GM23338 (cell line): ENCODE measurements at regions not wholly inside any gene's neighbourhood (a gene's known extent, or its start where the extent isn't known, plus 50 kb on each side); places are given as distances from the start of the nearest gene placed in this dataset.

Experiments used
- ATAC-seq: fragments of 200-7000 bp; cut with Tn5 transposase; 3 replicates; pipeline ENCODE4 v1.9.1; 2020
- DNase-seq: peaks from one replicate; pipeline ENCODE4 v3.0.0-alpha.2; 2015; ENCODE audit warnings: low spot score
- H2AFZ ChIP-seq: fragments of 200-600 bp; sonication (generic); 2 replicates; pipeline ENCODE4 v1.8.0; 2016; ENCODE audit warnings: antibody characterized with exemption, mild to moderate bottlenecking, moderate library complexity
- H3F3A ChIP-seq: fragments of 200-600 bp; sonication (generic); replicated peaks from 2 replicates; pipeline ENCODE4 v1.8.0; 2017; ENCODE audit warnings: antibody characterized with exemption, mixed run types, low read depth
- H3K27ac ChIP-seq: fragments of 200-600 bp; sonication (generic); 2 replicates; pipeline ENCODE4 v1.6.1; 2016; ENCODE audit warnings: low read depth
- H3K27me3 ChIP-seq: fragments of 200-600 bp; sonication (generic); 2 replicates; pipeline ENCODE4 v1.8.0; 2016; ENCODE audit warnings: mild to moderate bottlenecking, mixed run types, moderate library complexity; ENCODE audit not compliant: insufficient read depth
- H3K36me3 ChIP-seq: fragments of 200-600 bp; sonication (generic); 2 replicates; pipeline ENCODE4 v1.8.0; 2016; ENCODE audit warnings: mild to moderate bottlenecking; ENCODE audit not compliant: insufficient read depth
- H3K4me1 ChIP-seq: fragments of 200-600 bp; sonication (generic); 2 replicates; pipeline ENCODE4 v1.8.0; 2016; ENCODE audit warnings: mild to moderate bottlenecking, moderate library complexity; ENCODE audit not compliant: insufficient read depth
- H3K4me2 ChIP-seq: fragments of 200-600 bp; sonication (generic); 2 replicates; pipeline ENCODE4 v1.7.1; 2017; ENCODE audit warnings: mixed run types
- H3K4me3 ChIP-seq: fragments of 200-600 bp; sonication (generic); 2 replicates; pipeline ENCODE4 v1.6.1; 2016; ENCODE audit warnings: mixed run types
- H3K79me2 ChIP-seq: fragments of 200-600 bp; sonication (generic); replicated peaks from 2 replicates; pipeline ENCODE4 v1.8.0; 2017; ENCODE audit warnings: mild to moderate bottlenecking; ENCODE audit not compliant: insufficient read depth
- H3K9me2 ChIP-seq: fragments of 200-600 bp; sonication (generic); 2 replicates; pipeline ENCODE4 v1.8.0; 2017; ENCODE audit not compliant: insufficient read depth
- H4K20me1 ChIP-seq: fragments of 200-600 bp; sonication (generic); replicated peaks from 2 replicates; pipeline ENCODE4 v1.8.0; 2017; ENCODE audit warnings: mild to moderate bottlenecking; ENCODE audit not compliant: insufficient read depth
- H3K27ac Mint-ChIP-seq: 2 replicates; pipeline ENCODE4 v1.8.0; 2020; ENCODE audit warnings: inconsistent platforms, mild to moderate bottlenecking, moderate library complexity, mixed read lengths
- H3K27me3 Mint-ChIP-seq: 3 replicates; pipeline ENCODE4 v1.8.0; 2022; ENCODE audit warnings: low read depth, mild to moderate bottlenecking, moderate library complexity, mixed read lengths, inconsistent platforms; ENCODE audit not compliant: insufficient read depth, poor library complexity
- H3K36me3 Mint-ChIP-seq: 3 replicates; pipeline ENCODE4 v1.8.0; 2021; ENCODE audit warnings: low read depth, mild to moderate bottlenecking, inconsistent platforms, moderate library complexity, mixed read lengths
- H3K4me1 Mint-ChIP-seq: 3 replicates; pipeline ENCODE4 v1.8.0; 2020; ENCODE audit warnings: mild to moderate bottlenecking, inconsistent platforms, mixed read lengths
- H3K4me3 Mint-ChIP-seq: 3 replicates; pipeline ENCODE4 v1.8.0; 2021; ENCODE audit warnings: moderate library complexity, mild to moderate bottlenecking, inconsistent platforms, mixed read lengths
- H3K9me3 Mint-ChIP-seq: 3 replicates; pipeline ENCODE4 v1.8.0; 2020; ENCODE audit warnings: moderate library complexity, mild to moderate bottlenecking, inconsistent platforms, mixed read lengths
- CREB1 ChIP-seq: fragments of 250-450 bp; sonication (Bioruptor Pico); IDR thresholded peaks from 2 replicates; pipeline ENCODE4 v1.5.0; 2020; ENCODE audit warnings: low read depth, mild to moderate bottlenecking, moderate library complexity
- EZH2 ChIP-seq: fragments of 200-600 bp; sonication (generic); IDR thresholded peaks from one replicate; pipeline ENCODE4 v1.8.0; 2017; ENCODE audit warnings: antibody characterized with exemption, mild to moderate bottlenecking, low read depth; ENCODE audit not compliant: unreplicated experiment
- EZH2phosphoT487 ChIP-seq: fragments of 200-600 bp; sonication (generic); IDR thresholded peaks from one replicate; pipeline ENCODE4 v1.8.1; 2018; ENCODE audit warnings: antibody characterized with exemption; ENCODE audit not compliant: unreplicated experiment
- NANOG ChIP-seq: IDR thresholded peaks from 2 replicates; pipeline ENCODE4 v1.6.1; 2016; ENCODE audit warnings: antibody characterized with exemption, borderline replicate concordance
- POLR2AphosphoS5 ChIP-seq: IDR thresholded peaks from 2 replicates; pipeline ENCODE4 v1.6.1; 2016; ENCODE audit warnings: antibody characterized with exemption, low read depth
- REST ChIP-seq: IDR thresholded peaks from one replicate; pipeline ENCODE4 v1.6.1; 2018; ENCODE audit warnings: antibody characterized with exemption; ENCODE audit not compliant: unreplicated experiment
- ZNF462 ChIP-seq: fragments of 250-450 bp; sonication (Bioruptor Pico); IDR thresholded peaks from 2 replicates; pipeline ENCODE4 v1.5.0; 2020; ENCODE audit warnings: mild to moderate bottlenecking, moderate library complexity

- TF ChIP-seq ZNF462 (CRISPR knock-in tag) (no peak), EZH2phosphoT487 (no peak)
These were observed 292.4 kb upstream of the SOX14 start (continued) for GRCh38 chr3:137471558-137472204.

DNA sequence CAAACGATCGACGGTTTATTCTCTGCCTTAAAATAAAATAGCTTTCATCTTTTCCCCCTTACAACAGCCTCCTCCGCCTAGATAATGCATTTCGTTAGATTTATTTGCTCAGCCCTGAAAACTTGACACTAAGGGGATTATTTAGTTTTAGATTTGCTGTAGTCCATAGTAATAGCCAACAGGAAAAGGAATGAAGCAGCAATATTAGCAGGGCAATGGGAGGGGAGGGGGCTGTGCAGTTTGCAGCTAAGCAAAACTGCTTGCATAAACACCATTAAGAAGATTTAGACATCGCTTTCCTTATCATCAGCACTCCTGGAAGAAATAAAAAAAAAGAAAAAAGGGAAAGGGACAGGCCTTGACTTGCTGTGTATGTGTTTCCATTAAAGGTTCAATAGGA is 286.5 kb upstream of the SOX14 start:
- H3K27me3 Mint-ChIP-seq = peaks cover 2% of the 10 kb centered on the region
- H3K4me3 Mint-ChIP-seq = no peak overlapping the region
- 0 out of 3 replicates have a peak, but pooled peaks cover 6% of the 10 kb centered on the region for H3K36me3 Mint-ChIP-seq
- Histone ChIP-seq H3K36me3 (no peaks in the 10 kb centered on the region), H3K4me2 (no peak overlapping the region), H3K27ac (no peak overlapping the region), H3K27me3 (no peaks in the 10 kb centered on the region), H3K4me3 (no peak overlapping the region), H4K20me1 (no peaks in the 10 kb centered on the region), H3K79me2 (no peaks in the 10 kb centered on the region), H2AFZ (no peak overlapping the region), H3K9me2 (peaks cover 5% of the 10 kb centered on the region; the same call in 1 of the 2 replicates), H3F3A (no peaks in the 10 kb centered on the region), H3K4me1 (peaks cover 5% of the 10 kb centered on the region; the same call in 1 of the 2 replicates)
- no peak overlapping the region for H3K27ac Mint-ChIP-seq
- ATAC-seq = no peak
- peaks cover 9% of the 10 kb centered on the region for H3K9me3 Mint-ChIP-seq
- H3K4me1 Mint-ChIP-seq = peaks cover 8% of the 10 kb centered on the region
- no peak for DNase-seq
- TF ChIP-seq NANOG (no peak), EZH2 (no peak), CREB1 (CRISPR knock-in tag) (no peak), POLR2AphosphoS5 (no peak), REST (no peak)
